Suppressor macrophage (primary cell): ENCODE measurements at regions not wholly inside any gene's neighbourhood (a gene's known extent, or its start where the extent isn't known, plus 50 kb on each side); places are given as distances from the start of the nearest gene placed in this dataset.

Source experiments
- DNase-seq, 4 experiments: peaks; one replicate each; pipeline ENCODE4 v3.0.0-alpha.2; 2020 to 2022

- peak in 3 of 4 experiments; percentile 2 to 32 (median 29) for DNase-seq
Measured at GRCh38 chr2:151197184-151198108, 64.2 kb downstream of the RBM43 start.

- no peak for DNase-seq
Measured at GRCh38 chr2:151193576-151193975, 68.1 kb downstream of the RBM43 start.

DNA sequence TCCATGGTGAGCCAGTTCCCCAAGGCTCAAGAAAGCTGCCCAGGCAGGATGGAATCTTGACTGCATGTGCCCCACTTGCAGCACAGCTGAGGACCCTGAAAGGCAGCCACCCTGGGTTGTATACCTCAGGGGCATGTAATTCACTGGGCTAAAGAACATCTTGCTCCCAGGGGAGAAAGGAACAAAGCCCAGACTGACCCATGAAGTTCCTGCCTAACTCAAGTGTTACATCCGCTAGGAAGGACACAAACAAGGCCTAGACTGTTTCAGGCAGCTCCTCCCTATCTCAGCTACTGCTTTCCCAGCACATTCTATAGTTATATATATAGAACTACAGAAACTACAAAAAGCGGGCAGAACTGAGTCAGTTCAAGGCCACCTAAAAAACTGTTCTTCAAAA lies 69.0 kb downstream of the RBM43 start:
- no peak for DNase-seq

DNA sequence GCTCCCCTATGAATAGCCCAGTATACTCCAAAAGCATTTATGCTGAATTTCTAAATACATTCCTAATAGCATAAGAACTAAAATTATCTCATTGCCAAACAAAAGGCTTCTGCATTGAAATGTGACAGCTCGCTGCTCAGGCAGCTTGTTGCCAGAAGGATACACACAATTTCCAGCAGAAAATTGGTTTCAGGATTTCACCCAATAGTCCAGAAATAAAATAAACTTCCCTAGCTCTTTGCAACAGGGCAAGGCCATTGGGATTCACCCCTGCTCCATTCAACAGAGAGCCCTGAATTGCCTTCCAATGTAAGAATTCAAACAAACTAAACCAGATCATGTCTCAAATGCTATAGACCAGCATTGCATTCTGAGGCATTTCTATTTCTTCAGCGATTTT lies 70.7 kb downstream of the RBM43 start:
- no peak for DNase-seq

DNA sequence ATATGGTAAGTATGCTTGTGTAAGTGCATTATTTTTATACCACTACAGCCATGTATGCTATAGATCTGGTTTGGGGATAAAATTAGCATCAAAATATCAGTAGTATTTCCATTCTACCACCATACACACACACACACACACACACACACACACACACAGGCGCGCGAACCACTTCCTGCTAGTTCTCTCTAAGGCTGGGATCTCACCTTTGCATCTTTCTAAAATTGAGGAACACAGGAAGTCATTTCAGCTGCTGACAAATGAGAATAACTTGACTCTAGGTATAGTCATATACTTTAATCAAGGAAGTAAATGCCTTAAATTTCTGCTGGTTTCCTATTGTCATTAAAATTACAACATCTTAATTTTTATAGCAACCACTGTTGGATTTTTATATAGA lies 72.5 kb downstream of the RBM43 start:
- DNase-seq: no peak

GRCh38 chr2:151186011-151186410 lies 75.7 kb downstream of the RBM43 start:
- DNase-seq: no peak

DNA sequence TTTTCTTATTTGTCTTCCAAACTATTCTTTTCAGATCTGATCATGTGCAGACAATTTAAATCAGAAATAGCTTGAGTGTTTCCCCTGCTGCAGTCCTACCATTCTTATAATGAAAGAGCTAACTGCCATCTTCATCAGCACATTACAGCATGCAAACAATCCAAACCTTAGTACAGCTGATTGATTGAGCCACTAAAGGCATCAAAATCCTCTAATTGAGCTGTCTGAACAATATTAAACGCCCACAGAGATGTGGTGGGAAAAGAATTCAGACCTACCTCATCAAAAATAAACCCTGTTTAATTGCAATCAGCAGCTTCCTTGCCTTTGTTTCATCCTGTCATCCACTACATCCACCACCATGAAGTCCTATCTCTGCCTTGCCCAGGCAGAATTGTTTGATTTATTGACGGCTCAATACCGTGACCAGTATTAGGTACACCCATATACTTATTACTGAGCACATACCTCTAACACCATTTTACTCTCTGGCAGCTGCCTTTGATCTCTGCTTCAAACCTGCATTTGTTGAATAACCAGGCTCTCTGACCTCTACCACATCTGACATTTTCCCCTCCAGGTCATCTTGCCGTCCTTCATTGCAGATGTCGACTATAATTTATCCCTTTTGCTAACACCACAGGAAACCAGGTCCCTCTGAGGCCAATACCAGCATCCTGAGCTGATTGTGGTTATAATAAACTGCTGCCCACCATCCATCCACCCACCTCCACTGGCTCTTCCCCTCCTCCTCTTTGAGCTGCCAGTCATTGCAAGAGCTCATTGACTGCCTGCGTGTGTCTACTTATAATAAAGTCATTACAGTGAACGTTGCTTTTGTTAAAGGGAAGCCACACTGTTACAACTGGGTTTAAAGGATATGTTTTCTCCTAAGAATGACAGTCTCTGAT lies 78.5 kb downstream of the RBM43 start:
- no peak for DNase-seq

- no peak for DNase-seq
Measured at GRCh38 chr2:151182396-151182795, 79.3 kb downstream of the RBM43 start.

GRCh38 chr2:151181524-151181923 lies 80.1 kb downstream of the RBM43 start:
- DNase-seq: no peak

DNA sequence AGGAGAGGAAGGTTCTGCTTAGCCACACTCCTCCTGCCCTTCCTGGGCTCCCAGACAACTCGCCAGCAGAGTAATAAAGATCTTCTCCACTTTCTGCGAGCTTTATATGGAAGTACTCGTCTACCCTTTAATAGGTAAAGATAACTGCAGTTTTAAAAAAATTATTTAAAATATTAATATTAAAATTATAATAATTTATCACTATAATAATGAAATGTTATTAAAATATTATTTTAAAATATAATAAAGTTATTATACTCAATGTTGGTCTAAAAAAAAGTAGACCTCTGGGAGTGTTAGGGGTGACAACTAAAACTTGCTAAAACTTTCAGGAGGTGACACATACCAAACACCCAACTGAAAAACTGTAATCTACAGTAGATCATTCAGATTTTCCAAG lies 81.5 kb downstream of the RBM43 start:
- no peak for DNase-seq

DNA sequence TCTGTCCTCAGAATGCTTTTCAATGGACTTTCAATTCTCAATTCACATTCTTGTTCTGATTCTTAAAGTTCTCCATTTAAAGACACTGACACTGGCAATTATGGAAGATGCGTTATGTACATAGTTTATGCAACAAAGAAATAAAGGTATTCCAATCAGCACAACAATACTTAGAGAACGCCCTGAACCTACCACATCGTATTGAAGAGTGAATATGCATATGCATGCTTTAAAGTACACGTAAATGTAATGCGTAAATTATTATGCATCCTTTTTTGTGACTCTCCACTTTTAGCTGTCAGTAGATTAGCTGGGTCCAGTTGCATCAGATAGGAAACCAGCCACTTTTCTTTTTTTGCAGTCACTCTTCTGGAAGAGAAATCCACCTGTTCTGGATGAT lies 83.5 kb downstream of the RBM43 start:
- no peak for DNase-seq

DNA sequence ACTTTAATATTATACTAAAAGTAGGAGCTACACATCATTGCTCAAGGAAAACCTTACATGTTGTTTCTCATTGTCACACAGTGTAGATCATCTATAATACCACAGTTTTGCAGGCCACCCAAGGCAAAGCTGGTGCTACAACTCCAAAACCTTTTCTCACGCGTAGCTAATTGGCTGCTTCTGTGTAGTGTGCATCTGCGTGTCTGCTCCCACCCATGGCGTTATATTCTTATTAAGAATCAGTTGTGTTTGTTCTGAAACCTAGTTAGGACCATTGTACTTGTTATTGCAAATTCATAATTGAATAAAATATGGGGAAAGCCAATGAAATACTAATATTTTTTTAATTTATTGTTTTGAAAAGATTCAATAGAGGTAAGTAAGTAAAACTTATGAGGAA lies 83.9 kb downstream of the RBM43 start:
- no peak for DNase-seq

DNA sequence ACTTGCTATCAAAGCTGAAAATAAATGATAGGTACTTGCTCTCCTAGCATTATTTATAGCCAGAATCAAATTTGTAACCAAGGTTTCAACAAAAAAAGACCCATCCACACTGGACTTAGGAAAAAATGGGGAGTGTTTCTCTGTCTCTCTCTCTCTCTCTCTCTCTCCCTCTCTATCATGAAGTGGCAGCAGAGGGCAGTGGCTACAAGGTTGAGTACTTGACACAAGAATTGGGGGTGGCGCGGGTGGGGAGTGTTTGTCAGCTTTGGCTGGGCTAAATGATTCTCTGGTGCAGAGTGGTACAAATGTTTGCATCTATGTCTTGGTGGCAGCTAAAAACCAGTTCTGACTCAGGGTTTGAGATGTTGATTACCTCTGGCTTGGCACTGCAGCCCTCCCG lies 85.0 kb downstream of the RBM43 start:
- no peak for DNase-seq

DNA sequence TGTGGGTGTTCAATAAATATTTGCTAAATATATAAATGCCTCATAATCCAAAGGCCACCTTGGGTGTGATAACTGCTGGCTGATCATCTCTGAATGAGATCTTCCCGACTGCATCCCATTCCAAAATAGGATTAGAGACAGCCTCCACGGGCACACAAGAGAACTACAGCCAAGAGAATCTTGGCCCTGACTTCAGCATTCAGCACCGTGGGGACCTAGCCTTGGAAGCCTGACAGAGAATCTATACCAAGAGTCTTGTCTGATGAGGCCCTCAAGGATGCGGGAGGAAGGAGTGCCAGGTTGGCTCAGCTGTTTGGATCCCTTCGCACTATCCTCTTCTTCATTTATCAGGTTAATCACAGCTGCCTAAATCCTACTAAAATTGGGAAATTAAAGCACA lies 85.8 kb downstream of the RBM43 start:
- no peak for DNase-seq

GRCh38 chr2:151174127-151174526 lies 87.5 kb downstream of the RBM43 start:
- DNase-seq: no peak

GRCh38 chr2:151171186-151171585 lies 90.5 kb downstream of the RBM43 start:
- no peak for DNase-seq

DNA sequence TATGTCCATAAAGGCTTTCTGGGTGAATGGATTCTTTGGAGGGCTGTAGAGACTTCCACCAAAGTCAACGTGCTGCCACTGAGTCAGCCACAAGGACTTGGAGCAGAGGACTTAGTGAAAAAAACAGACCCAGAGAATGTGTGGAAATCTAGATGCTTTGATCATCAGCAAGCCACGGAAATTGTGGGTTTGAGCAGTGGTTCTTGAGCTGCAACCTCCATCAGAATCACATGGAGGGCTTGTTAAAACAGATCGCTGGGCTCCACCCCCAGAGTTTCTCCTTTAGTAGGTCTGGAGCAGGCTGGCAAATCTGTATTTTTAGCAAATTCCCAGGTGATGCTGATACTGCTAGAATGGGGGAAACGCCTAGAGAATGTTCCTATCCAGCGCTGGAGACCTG lies 95.3 kb downstream of the RBM43 start:
- DNase-seq: no peak

- no peak for DNase-seq
Measured at GRCh38 chr2:151165105-151165684, 96.5 kb downstream of the RBM43 start.

DNA sequence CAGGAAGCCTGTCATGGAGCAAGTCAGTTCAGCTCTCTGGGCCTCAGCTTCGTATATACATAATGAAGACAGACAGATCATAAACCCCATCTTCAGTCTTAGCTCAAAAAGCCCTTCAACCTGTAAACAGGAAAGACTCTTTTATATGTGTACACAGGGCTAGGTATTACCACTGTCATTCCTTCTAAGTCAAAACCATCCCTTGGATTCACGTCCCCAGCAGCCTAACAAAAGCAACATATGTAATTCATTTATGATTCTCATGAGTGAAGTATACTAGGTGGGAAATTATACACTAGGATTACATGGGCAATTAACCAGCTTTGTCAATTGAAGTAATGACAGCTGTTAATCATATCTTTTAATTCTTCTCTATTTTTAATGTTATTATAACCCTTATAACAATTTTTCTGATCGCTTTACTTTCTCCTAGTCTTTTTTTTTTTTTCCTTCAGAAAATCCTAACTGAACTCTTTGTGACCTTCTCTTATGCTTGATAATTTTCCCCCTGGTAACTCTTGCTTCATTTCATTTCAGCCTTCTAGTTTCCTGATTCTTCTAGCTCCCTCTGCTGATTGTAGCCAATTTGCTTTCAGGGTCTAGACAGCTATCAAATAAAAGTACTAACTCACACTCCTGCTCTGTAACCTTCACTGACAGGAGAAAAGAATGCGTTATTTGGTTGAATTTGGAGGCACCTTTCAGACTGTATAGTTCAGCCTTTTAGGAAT lies 99.7 kb downstream of the RBM43 start:
- DNase-seq: peak in 2 of 4 experiments; percentile 11 to 23

GRCh38 chr2:151159109-151159662 lies 102.5 kb downstream of the RBM43 start:
- DNase-seq: peak in 1 of 4 experiments; percentile 4

GRCh38 chr2:151157000-151157735 lies 104.5 kb downstream of the RBM43 start:
- peak; percentile 9 to 47 (median 14) for DNase-seq
